GM23338 (cell line): ENCODE measurements at regions not wholly inside any gene's neighbourhood (a gene's known extent, or its start where the extent isn't known, plus 50 kb on each side); places are given as distances from the start of the nearest gene placed in this dataset.

Experiments used
- ATAC-seq: fragments of 200-7000 bp; cut with Tn5 transposase; 3 replicates; pipeline ENCODE4 v1.9.1; 2020
- DNase-seq: peaks from one replicate; pipeline ENCODE4 v3.0.0-alpha.2; 2015; ENCODE audit warnings: low spot score
- H2AFZ ChIP-seq: fragments of 200-600 bp; sonication (generic); 2 replicates; pipeline ENCODE4 v1.8.0; 2016; ENCODE audit warnings: antibody characterized with exemption, mild to moderate bottlenecking, moderate library complexity
- H3F3A ChIP-seq: fragments of 200-600 bp; sonication (generic); replicated peaks from 2 replicates; pipeline ENCODE4 v1.8.0; 2017; ENCODE audit warnings: antibody characterized with exemption, mixed run types, low read depth
- H3K27ac ChIP-seq: fragments of 200-600 bp; sonication (generic); 2 replicates; pipeline ENCODE4 v1.6.1; 2016; ENCODE audit warnings: low read depth
- H3K27me3 ChIP-seq: fragments of 200-600 bp; sonication (generic); 2 replicates; pipeline ENCODE4 v1.8.0; 2016; ENCODE audit warnings: mild to moderate bottlenecking, mixed run types, moderate library complexity; ENCODE audit not compliant: insufficient read depth
- H3K36me3 ChIP-seq: fragments of 200-600 bp; sonication (generic); 2 replicates; pipeline ENCODE4 v1.8.0; 2016; ENCODE audit warnings: mild to moderate bottlenecking; ENCODE audit not compliant: insufficient read depth
- H3K4me1 ChIP-seq: fragments of 200-600 bp; sonication (generic); 2 replicates; pipeline ENCODE4 v1.8.0; 2016; ENCODE audit warnings: mild to moderate bottlenecking, moderate library complexity; ENCODE audit not compliant: insufficient read depth
- H3K4me2 ChIP-seq: fragments of 200-600 bp; sonication (generic); 2 replicates; pipeline ENCODE4 v1.7.1; 2017; ENCODE audit warnings: mixed run types
- H3K4me3 ChIP-seq: fragments of 200-600 bp; sonication (generic); 2 replicates; pipeline ENCODE4 v1.6.1; 2016; ENCODE audit warnings: mixed run types
- H3K79me2 ChIP-seq: fragments of 200-600 bp; sonication (generic); replicated peaks from 2 replicates; pipeline ENCODE4 v1.8.0; 2017; ENCODE audit warnings: mild to moderate bottlenecking; ENCODE audit not compliant: insufficient read depth
- H3K9me2 ChIP-seq: fragments of 200-600 bp; sonication (generic); 2 replicates; pipeline ENCODE4 v1.8.0; 2017; ENCODE audit not compliant: insufficient read depth
- H4K20me1 ChIP-seq: fragments of 200-600 bp; sonication (generic); replicated peaks from 2 replicates; pipeline ENCODE4 v1.8.0; 2017; ENCODE audit warnings: mild to moderate bottlenecking; ENCODE audit not compliant: insufficient read depth
- H3K27ac Mint-ChIP-seq: 2 replicates; pipeline ENCODE4 v1.8.0; 2020; ENCODE audit warnings: inconsistent platforms, mild to moderate bottlenecking, moderate library complexity, mixed read lengths
- H3K27me3 Mint-ChIP-seq: 3 replicates; pipeline ENCODE4 v1.8.0; 2022; ENCODE audit warnings: low read depth, mild to moderate bottlenecking, moderate library complexity, mixed read lengths, inconsistent platforms; ENCODE audit not compliant: insufficient read depth, poor library complexity
- H3K36me3 Mint-ChIP-seq: 3 replicates; pipeline ENCODE4 v1.8.0; 2021; ENCODE audit warnings: low read depth, mild to moderate bottlenecking, inconsistent platforms, moderate library complexity, mixed read lengths
- H3K4me1 Mint-ChIP-seq: 3 replicates; pipeline ENCODE4 v1.8.0; 2020; ENCODE audit warnings: mild to moderate bottlenecking, inconsistent platforms, mixed read lengths
- H3K4me3 Mint-ChIP-seq: 3 replicates; pipeline ENCODE4 v1.8.0; 2021; ENCODE audit warnings: moderate library complexity, mild to moderate bottlenecking, inconsistent platforms, mixed read lengths
- H3K9me3 Mint-ChIP-seq: 3 replicates; pipeline ENCODE4 v1.8.0; 2020; ENCODE audit warnings: moderate library complexity, mild to moderate bottlenecking, inconsistent platforms, mixed read lengths
- CREB1 ChIP-seq: fragments of 250-450 bp; sonication (Bioruptor Pico); IDR thresholded peaks from 2 replicates; pipeline ENCODE4 v1.5.0; 2020; ENCODE audit warnings: low read depth, mild to moderate bottlenecking, moderate library complexity
- CTCF ChIP-seq, 2 experiments: fragments of 200-600 bp in 1 of 2; sonication (generic) in 1 of 2; conservative IDR thresholded peaks; 2 replicates each; pipeline versions ENCODE4 v1.5.1 to v1.6.1; 2016 to 2017; ENCODE audit warnings: antibody characterized with exemption in 2 of 2, low read depth in 2 of 2, mild to moderate bottlenecking in 2 of 2, moderate library complexity in 1 of 2
- ETS1 ChIP-seq: IDR thresholded peaks from 2 replicates; pipeline ENCODE4 v1.6.1; 2016; ENCODE audit warnings: antibody characterized with exemption
- EZH2phosphoT487 ChIP-seq: fragments of 200-600 bp; sonication (generic); IDR thresholded peaks from one replicate; pipeline ENCODE4 v1.8.1; 2018; ENCODE audit warnings: antibody characterized with exemption; ENCODE audit not compliant: unreplicated experiment
- JUNB ChIP-seq: IDR thresholded peaks from one replicate; pipeline ENCODE4 v1.6.1; 2016; ENCODE audit warnings: antibody characterized with exemption; ENCODE audit not compliant: unreplicated experiment
- NANOG ChIP-seq: IDR thresholded peaks from 2 replicates; pipeline ENCODE4 v1.6.1; 2016; ENCODE audit warnings: antibody characterized with exemption, borderline replicate concordance
- POLR2AphosphoS5 ChIP-seq: IDR thresholded peaks from 2 replicates; pipeline ENCODE4 v1.6.1; 2016; ENCODE audit warnings: antibody characterized with exemption, low read depth
- REST ChIP-seq: IDR thresholded peaks from one replicate; pipeline ENCODE4 v1.6.1; 2018; ENCODE audit warnings: antibody characterized with exemption; ENCODE audit not compliant: unreplicated experiment
- STAT1 ChIP-seq: IDR thresholded peaks from one replicate; pipeline ENCODE4 v1.6.1; 2016; ENCODE audit warnings: antibody characterized with exemption; ENCODE audit not compliant: unreplicated experiment
- ZNF114 ChIP-seq: fragments of 250-450 bp; sonication (Bioruptor Pico); IDR thresholded peaks from 2 replicates; pipeline ENCODE4 v1.5.0; 2020; ENCODE audit warnings: mild to moderate bottlenecking, moderate library complexity
- ZNF331 ChIP-seq: fragments of 250-450 bp; sonication (Bioruptor Pico); IDR thresholded peaks from 2 replicates; pipeline ENCODE4 v1.5.0; 2020; ENCODE audit warnings: low read depth, mild to moderate bottlenecking, moderate library complexity
- TF ChIP-seq, protein P1 (sequence below): fragments of 250-450 bp; sonication (Bioruptor Pico); IDR thresholded peaks from 2 replicates; pipeline ENCODE4 v1.5.0; 2020; ENCODE audit warnings: mild to moderate bottlenecking, moderate library complexity

DNA sequence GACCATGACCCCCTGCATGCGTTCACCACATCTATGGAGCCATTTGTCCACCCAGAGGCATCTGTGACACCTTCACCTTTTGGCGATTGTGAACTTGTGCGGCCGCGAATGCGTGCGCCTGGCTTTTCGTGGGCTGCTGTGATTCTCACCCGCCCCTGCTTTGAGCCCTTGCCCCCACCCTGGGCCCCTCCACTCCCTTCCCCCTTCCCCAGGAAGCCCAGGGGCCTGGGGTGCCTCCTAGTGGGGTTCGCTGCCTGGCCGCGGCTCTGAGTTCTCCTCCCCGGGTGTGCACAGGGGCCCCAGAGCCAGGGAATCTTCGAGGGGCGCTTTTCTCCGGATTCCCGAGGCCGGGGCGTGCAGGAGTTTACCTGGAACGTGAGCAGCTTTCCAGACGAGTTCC, 97.9 kb upstream of the ACTRT2 start (continued):
- no peak for TF ChIP-seq ETS1
- no peak for TF ChIP-seq STAT1
- no peak for TF ChIP-seq ZNF114 (CRISPR knock-in tag)
- TF ChIP-seq NANOG = no peak

DNA sequence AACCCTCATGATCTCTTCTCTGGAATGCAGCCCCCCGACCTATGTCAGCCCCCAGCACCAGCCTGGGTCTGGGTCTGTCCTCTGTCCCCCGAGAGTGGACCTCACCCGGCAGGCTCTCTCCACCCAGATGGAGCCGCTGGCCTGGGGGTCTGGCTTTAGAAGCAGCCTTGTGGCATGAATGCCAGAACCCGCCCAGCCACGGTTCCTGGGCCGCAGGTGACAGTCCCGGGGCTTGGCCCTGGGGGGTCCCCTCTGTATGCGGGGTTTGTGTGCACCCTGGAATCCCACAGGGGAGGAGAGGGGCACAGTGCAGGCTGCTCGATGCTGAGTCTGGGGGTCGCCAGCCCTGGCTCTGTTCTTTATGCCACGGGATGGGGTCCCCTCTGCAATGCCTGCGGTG, 96.0 kb upstream of the ACTRT2 start:
- Mint-ChIP-seq H3K4me1 (no peaks in the 10 kb centered on the region; the same call in 2 of the 3 replicates), H3K9me3 (peaks cover 71% of the 10 kb centered on the region)
- no peak overlapping the region for H2AFZ ChIP-seq

More for the DNA sequence above, 96.0 kb upstream of the ACTRT2 start:
- Mint-ChIP-seq H3K4me3 (no peak overlapping the region), H3K27me3 (peaks cover 2% of the 10 kb centered on the region), H3K36me3 (peaks cover 19% of the 10 kb centered on the region; the same call in 2 of the 3 replicates), H3K27ac (no peak overlapping the region)
- no peaks in the 10 kb centered on the region for H3K36me3 ChIP-seq
- no peaks in the 10 kb centered on the region for H3K9me2 ChIP-seq
- no peak overlapping the region for H3K4me2 ChIP-seq
- DNase-seq (no peak), ATAC-seq (no peak)
- no peaks in the 10 kb centered on the region for H3K79me2 ChIP-seq
- no peak overlapping the region for H3K27ac ChIP-seq
- H3K4me1 ChIP-seq = no peaks in the 10 kb centered on the region
- H3F3A ChIP-seq = no peaks in the 10 kb centered on the region
- H4K20me1 ChIP-seq = no peaks in the 10 kb centered on the region
- H3K27me3 ChIP-seq = no peaks in the 10 kb centered on the region
- no peak for TF ChIP-seq NANOG
- no peak for TF ChIP-seq CTCF (conservative IDR thresholded peaks at IDR 0.05; ENCODE audit: low read depth in 2 of 2)
- TF ChIP-seq REST = no peak
- no peak for TF ChIP-seq ZNF331 (CRISPR knock-in tag)
- no peak for TF ChIP-seq ZNF114 (CRISPR knock-in tag)
- no peak for TF ChIP-seq JUNB
- no peak for TF ChIP-seq POLR2AphosphoS5
- no peak for TF ChIP-seq CREB1 (CRISPR knock-in tag)
- TF ChIP-seq EZH2phosphoT487 = no peak
- TF ChIP-seq, protein P1, sequence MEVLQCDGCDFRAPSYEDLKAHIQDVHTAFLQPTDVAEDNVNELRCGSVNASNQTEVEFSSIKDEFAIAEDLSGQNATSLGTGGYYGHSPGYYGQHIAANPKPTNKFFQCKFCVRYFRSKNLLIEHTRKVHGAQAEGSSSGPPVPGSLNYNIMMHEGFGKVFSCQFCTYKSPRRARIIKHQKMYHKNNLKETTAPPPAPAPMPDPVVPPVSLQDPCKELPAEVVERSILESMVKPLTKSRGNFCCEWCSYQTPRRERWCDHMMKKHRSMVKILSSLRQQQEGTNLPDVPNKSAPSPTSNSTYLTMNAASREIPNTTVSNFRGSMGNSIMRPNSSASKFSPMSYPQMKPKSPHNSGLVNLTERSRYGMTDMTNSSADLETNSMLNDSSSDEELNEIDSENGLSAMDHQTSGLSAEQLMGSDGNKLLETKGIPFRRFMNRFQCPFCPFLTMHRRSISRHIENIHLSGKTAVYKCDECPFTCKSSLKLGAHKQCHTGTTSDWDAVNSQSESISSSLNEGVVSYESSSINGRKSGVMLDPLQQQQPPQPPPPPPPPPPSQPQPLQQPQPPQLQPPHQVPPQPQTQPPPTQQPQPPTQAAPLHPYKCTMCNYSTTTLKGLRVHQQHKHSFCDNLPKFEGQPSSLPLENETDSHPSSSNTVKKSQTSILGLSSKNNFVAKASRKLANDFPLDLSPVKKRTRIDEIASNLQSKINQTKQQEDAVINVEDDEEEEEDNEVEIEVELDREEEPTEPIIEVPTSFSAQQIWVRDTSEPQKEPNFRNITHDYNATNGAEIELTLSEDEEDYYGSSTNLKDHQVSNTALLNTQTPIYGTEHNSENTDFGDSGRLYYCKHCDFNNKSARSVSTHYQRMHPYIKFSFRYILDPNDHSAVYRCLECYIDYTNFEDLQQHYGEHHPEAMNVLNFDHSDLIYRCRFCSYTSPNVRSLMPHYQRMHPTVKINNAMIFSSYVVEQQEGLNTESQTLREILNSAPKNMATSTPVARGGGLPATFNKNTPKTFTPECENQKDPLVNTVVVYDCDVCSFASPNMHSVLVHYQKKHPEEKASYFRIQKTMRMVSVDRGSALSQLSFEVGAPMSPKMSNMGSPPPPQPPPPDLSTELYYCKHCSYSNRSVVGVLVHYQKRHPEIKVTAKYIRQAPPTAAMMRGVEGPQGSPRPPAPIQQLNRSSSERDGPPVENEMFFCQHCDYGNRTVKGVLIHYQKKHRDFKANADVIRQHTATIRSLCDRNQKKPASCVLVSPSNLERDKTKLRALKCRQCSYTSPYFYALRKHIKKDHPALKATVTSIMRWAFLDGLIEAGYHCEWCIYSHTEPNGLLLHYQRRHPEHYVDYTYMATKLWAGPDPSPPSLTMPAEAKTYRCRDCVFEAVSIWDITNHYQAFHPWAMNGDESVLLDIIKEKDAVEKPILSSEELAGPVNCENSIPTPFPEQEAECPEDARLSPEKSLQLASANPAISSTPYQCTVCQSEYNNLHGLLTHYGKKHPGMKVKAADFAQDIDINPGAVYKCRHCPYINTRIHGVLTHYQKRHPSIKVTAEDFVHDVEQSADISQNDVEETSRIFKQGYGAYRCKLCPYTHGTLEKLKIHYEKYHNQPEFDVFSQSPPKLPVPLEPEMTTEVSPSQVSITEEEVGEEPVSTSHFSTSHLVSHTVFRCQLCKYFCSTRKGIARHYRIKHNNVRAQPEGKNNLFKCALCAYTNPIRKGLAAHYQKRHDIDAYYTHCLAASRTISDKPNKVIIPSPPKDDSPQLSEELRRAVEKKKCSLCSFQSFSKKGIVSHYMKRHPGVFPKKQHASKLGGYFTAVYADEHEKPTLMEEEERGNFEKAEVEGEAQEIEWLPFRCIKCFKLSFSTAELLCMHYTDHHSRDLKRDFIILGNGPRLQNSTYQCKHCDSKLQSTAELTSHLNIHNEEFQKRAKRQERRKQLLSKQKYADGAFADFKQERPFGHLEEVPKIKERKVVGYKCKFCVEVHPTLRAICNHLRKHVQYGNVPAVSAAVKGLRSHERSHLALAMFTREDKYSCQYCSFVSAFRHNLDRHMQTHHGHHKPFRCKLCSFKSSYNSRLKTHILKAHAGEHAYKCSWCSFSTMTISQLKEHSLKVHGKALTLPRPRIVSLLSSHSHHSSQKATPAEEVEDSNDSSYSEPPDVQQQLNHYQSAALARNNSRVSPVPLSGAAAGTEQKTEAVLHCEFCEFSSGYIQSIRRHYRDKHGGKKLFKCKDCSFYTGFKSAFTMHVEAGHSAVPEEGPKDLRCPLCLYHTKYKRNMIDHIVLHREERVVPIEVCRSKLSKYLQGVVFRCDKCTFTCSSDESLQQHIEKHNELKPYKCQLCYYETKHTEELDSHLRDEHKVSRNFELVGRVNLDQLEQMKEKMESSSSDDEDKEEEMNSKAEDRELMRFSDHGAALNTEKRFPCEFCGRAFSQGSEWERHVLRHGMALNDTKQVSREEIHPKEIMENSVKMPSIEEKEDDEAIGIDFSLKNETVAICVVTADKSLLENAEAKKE = no peak
- TF ChIP-seq ETS1 = no peak
- no peak for TF ChIP-seq STAT1
- H3K4me3 ChIP-seq = no peak overlapping the region
